Pons (tissue), 1 donor: ENCODE measurements at regions not wholly inside any gene's neighbourhood (a gene's known extent, or its start where the extent isn't known, plus 50 kb on each side); places are given as distances from the start of the nearest gene placed in this dataset.
A peak's percentile ranks its signal among the peaks of the same experiment; 100 is the strongest.
"Not testable (repeated sequence)": the region's sequence is repeated elsewhere in the genome, so short reads cannot be mapped to it uniquely, and the experiment has no call there.

Experiments used
- DNase-seq: peaks from one replicate; pipeline ENCODE4 v3.0.0-alpha.2; 2016; ENCODE audit warnings: low spot score

GRCh38 chr14:103232031-103232808 lies 101.8 kb upstream of the EIF5 start:
- DNase-seq: no peak

GRCh38 chr14:103232831-103233319 lies 101.2 kb upstream of the EIF5 start:
- DNase-seq: no peak

GRCh38 chr14:103233328-103233727 lies 100.7 kb upstream of the EIF5 start:
- no peak for DNase-seq

DNA sequence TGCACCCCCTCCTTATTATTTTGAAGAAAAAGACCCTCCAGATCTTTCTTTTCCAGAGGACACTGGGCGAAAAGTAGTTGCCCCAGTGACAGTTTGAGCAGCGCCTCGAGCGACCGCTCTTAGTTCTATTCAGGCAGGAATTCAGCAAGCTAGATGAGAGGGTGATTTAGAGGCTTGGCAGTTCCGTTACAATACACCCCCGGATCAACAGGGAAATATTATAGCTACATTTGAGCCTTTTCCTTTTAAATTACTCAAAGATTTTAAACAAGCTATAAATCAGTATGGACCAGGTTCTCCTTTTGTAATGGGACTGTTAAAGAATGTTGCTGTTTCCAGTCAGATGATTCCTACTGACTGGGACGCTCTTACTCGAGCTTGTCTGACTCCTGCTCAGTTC lies 99.2 kb upstream of the EIF5 start:
- not testable (repeated sequence) for DNase-seq

- DNase-seq: not testable (repeated sequence)
These were observed 98.5 kb upstream of the EIF5 start for GRCh38 chr14:103235506-103235905.

GRCh38 chr14:103239751-103240150 lies 94.3 kb upstream of the EIF5 start:
- DNase-seq: no peak

DNA sequence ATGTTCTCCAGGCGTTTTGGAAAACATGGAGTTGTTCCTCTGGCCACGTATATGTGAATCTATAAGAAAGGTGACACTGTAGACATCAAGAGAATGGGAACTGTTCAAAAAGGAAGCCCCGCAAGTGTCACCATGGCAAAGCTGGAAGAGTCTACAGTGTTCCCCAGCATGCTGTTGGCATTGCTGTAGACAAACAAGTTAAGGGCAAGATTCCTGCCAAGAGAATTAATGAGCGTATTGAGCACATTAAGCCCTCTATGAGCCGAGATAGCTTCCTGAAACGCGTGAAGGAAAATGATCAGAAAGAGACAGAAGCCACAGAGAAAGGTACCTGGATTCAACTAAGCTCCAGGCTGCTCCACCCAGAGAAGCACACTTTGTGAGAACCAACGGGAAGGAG lies 92.5 kb upstream of the EIF5 start:
- DNase-seq: peak; percentile 1

DNA sequence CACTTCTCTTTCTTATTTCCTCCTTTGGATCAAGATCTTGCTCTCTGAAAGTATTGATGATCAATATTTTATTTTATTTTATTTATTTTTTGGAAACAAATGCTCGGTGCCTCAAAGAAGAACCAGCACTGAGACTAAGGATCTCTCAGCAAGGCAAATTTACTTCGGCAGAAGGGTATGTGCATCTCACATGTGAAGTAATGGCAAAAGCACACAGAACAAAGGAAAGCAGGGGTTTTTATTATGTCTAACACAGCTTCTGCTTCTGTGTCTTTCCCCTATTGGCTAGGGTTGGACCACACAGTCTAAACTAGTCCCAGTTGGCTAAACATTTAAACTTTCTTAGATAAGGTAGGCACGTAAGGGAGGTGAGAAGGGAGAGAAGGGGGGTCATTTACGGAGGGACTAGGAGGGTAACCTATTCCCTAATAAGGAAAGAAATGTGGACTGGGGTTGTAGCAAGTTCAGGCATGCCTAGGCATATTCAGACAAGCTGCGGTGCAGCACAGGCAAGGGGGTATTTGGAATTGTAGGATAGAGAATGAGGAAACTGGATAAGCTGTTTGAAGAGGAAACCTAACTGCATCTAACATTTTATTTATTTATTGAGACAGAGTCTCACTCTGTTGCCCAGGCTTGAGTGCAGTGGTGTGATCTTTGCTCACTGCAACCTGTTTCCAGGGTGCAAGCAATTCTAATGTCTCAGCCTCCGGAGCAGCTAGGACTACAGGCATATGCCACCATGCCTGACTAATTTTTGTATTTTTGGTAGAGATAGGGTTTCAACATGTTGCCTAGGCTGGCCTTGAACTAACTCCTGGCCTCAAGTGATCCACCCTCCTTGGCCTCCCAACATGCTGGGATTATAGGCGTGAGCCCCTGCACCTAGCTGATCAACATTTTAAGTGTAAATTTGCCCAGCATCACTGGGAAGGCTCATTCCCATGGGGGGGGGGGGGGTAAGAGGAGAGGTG lies 90.0 kb upstream of the EIF5 start:
- DNase-seq: no peak

DNA sequence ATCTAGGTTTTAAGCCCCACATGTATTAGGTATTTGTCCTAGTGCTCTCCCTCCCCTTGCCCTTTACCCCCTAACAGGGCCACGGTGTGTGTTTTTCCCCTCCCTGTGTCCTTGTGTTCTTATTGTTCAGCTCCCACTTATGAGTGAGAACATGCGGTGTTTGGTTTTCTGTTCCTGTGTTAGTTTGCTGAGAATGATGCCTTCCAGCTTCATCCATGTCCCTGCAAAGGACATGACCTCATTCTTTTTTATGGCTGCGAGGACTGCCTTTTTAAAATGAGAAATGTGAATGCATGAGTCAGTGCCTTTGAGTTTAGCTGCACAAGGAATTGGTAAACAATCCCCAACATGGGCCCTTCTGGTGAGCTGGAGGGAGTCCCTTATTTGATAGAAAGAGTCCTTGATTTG lies 88.4 kb upstream of the EIF5 start:
- not testable (repeated sequence) for DNase-seq

DNA sequence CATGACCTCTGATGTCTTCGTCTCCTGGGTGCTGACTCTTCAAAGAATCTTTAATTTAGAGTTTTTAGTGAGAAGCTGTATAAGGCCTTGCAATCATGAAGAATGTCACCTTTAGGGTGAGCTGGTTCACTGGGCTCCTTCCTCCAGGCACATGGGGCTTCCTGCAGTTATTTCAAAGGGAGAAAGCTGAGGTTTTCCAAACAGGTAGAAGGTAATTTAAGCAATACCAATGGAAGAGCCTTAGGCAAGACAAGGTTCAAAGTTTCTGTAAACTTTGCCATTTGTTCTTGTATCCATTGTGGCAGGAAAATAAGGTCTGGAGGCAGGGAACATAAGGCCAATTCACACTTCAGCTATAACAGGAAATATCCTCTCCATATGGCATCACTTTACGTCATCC lies 88.0 kb upstream of the EIF5 start:
- DNase-seq: no peak

DNA sequence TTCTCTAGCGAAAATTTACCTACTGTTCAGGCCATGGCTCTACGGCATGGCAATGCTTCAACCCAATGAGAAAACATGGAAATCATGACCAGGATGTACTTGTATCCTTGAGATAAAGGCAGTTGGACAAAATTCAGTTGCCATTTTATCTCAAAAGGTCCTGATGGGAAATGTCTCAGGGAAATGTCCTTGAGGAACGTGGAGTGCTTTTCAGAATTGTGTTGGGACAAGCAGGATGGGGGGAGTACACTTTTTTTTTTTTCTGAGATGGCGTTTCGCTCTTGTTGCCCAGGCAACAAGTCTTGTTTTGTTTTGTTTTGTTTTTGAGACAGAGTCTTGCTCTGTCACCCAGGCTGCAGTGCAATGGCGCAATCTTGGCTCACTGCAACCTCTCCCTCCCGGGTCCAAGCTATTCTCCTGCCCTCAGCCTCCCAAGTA lies 86.8 kb upstream of the EIF5 start:
- no peak for DNase-seq

DNA sequence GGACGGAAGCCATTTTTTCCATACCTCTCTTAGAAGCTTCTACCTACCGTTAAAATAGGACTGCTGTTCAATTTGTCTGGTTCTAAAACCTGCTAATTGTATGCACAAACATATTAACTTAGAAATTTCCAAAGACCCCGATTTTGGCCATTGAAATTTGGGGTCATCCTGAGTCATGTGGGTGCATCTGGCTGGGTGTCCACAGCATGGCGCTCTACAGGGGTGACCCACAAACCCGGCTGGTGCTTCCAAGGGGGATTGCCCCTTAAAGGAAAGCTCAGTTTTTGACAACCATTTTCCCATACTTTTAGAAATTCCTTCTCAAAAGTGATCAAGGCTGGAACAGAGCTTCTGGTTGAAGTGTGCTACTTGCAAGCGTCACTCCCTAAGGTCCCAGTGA lies 83.9 kb upstream of the EIF5 start:
- no peak for DNase-seq

GRCh38 chr14:103250874-103251273 lies 83.2 kb upstream of the EIF5 start:
- DNase-seq: no peak

DNA sequence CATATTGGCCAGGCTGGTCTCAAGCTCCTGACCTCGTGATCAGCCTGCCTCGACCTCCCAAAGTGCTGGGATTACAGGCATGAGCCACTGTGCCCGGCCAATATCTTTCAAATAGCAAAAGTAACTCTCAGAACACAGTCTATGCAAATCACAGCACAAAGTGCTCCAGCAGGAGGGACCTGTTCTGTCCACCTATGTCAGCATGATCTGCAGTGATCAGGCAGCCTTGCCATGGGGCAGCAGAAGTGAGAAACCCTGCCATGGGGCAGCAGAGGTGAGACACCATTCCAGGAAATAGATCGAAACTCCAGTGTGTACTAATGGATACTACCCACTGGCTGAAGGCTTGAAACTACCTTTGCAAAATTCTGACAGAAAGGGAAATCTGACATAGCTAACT lies 78.5 kb upstream of the EIF5 start:
- DNase-seq: no peak

- DNase-seq: no peak
These were observed 77.6 kb upstream of the EIF5 start for GRCh38 chr14:103256406-103256805.

DNA sequence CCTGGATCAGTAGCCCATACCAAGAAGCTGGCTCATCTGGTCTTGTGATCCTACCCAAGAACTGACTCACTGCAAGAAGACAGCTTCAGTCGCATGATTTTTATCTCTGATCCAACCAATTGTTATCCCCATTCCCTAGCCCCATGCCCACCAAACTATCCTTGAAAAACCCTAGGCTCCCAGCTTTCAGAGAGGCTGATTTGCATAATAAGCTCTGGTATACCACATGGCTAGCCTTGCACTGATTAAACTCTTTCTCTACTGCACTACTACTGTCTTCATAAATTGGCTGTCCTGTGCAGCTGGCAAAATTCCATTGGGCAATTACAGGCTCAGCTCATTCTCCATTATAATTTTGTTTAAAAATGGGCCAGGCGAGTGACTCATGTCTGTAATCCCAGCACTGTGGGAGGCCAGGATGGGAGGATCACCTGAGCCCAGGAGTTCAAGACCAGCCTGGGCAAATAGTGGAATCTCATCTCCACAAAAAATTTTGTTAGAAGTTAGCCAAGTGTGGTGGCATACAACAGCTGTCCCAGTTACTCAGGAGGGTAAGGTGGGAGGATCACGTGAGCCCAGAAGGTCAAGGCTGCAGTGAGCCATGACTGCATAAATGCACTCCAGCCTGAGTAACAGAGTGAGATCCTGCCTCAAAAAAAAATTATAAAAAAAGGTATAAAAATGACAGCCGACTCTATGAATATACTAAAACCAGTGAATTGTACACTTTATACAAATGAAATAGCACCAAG lies 76.7 kb upstream of the EIF5 start:
- no peak for DNase-seq

DNA sequence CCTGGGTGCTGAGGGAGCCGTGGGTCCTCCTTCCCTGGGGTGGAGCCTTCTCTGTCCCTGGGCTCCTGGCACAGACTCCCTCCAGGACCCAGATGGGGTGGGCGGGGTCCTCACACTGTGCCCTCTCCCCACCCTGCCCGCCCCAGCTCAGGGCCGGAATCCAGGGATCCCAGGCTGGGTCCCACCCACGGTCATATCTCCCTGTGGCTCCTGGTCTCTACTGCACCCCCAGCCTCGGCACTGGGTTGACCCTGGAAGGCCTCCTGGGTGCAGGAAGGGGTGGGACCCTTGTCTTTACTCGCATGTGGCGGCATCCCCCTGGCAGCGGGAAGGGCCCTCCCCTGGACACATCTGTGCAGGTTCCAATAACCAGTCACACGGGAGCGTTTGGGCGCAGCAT lies 75.8 kb upstream of the EIF5 start:
- no peak for DNase-seq

DNA sequence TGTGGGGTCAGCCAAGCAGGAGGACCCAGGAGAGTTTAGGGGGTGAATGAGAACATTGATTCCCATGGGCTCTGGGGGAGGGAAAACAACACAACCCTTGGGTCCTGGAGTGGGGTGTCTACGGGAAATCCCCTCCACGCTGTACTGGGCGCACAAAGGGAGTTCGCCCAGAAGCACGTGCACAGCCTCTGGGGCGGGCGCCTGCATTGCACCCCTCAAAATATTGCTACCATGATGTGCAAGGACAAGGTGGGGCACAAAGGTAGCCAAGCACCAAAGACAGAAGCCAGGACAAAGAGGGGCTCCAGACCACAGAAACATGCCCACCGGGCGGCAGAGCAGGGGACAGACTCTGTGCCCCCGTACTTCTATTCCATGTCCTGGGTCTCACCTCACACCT lies 74.9 kb upstream of the EIF5 start:
- no peak for DNase-seq

- DNase-seq: no peak
These were observed 74.0 kb upstream of the EIF5 start for GRCh38 chr14:103259801-103260628.

GRCh38 chr14:103260629-103261124 lies 73.4 kb upstream of the EIF5 start:
- DNase-seq: peak; percentile 50
